Nephron (organoid): ENCODE measurements at regions not wholly inside any gene's neighbourhood (a gene's known extent, or its start where the extent isn't known, plus 50 kb on each side); places are given as distances from the start of the nearest gene placed in this dataset.

Source experiments
- H3K27ac Mint-ChIP-seq, 3 experiments: 2 replicates each; pipeline ENCODE4 v1.8.0; 2020; ENCODE audit warnings: mixed read lengths in 3 of 3, mild to moderate bottlenecking in 2 of 3, moderate library complexity in 1 of 3
- H3K27me3 Mint-ChIP-seq: 2 replicates; pipeline ENCODE4 v1.8.0; 2021; ENCODE audit warnings: low read depth, mild to moderate bottlenecking, moderate library complexity, mixed read lengths
- H3K36me3 Mint-ChIP-seq: 2 replicates; pipeline ENCODE4 v1.8.0; 2020; ENCODE audit warnings: low read depth, mixed read lengths
- H3K4me1 Mint-ChIP-seq: 2 replicates; pipeline ENCODE4 v1.8.0; 2020; ENCODE audit warnings: mixed read lengths
- H3K4me3 Mint-ChIP-seq, 3 experiments: 2 replicates each; pipeline ENCODE4 v1.8.0; 2020; ENCODE audit warnings: mild to moderate bottlenecking in 3 of 3, mixed read lengths in 3 of 3, moderate library complexity in 2 of 3
- H3K9me3 Mint-ChIP-seq: 2 replicates; pipeline ENCODE4 v1.8.0; 2020; ENCODE audit warnings: mixed read lengths
- CTCF ChIP-seq, 3 experiments: fragments of 200-600 bp; sonication (generic); IDR thresholded peaks; one replicate each; pipeline ENCODE4 v1.5.0; 2021; ENCODE audit warnings: antibody characterized with exemption in 3 of 3; ENCODE audit not compliant: unreplicated experiment in 3 of 3

- TF ChIP-seq CTCF (IDR thresholded peaks at IDR 0.05; ENCODE audit: unreplicated experiment in 3 of 3) = no peak
- no peak overlapping the region for H3K4me3 Mint-ChIP-seq
- H3K27me3 Mint-ChIP-seq = peaks cover 51% of the 10 kb centered on the region
- no peaks in the 10 kb centered on the region for H3K9me3 Mint-ChIP-seq
- no peak overlapping the region for H3K27ac Mint-ChIP-seq
- peaks cover 3% of the 10 kb centered on the region for H3K4me1 Mint-ChIP-seq
- no peaks in the 10 kb centered on the region for H3K36me3 Mint-ChIP-seq
Observed at GRCh38 chr10:130941886-130942285, 369.6 kb downstream of the TCERG1L start.

- Mint-ChIP-seq H3K36me3 (no peaks in the 10 kb centered on the region), H3K9me3 (no peaks in the 10 kb centered on the region), H3K4me1 (no peaks in the 10 kb centered on the region), H3K27me3 (peaks cover 63% of the 10 kb centered on the region), H3K27ac (no peak overlapping the region), H3K4me3 (no peak overlapping the region)
- no peak for TF ChIP-seq CTCF (IDR thresholded peaks at IDR 0.05; ENCODE audit: unreplicated experiment in 3 of 3)
Observed at GRCh38 chr10:130952086-130952485, 359.4 kb downstream of the TCERG1L start.

GRCh38 chr10:130954326-130954905 is 357.1 kb downstream of the TCERG1L start:
- Mint-ChIP-seq H3K9me3 (no peaks in the 10 kb centered on the region), H3K4me3 (no peak overlapping the region), H3K27me3 (peaks cover 57% of the 10 kb centered on the region), H3K4me1 (no peaks in the 10 kb centered on the region), H3K36me3 (no peaks in the 10 kb centered on the region), H3K27ac (no peak overlapping the region)
- no peak for TF ChIP-seq CTCF (IDR thresholded peaks at IDR 0.05; ENCODE audit: unreplicated experiment in 3 of 3)

- Mint-ChIP-seq H3K27me3 (peaks cover 46% of the 10 kb centered on the region), H3K4me1 (no peaks in the 10 kb centered on the region), H3K9me3 (no peaks in the 10 kb centered on the region), H3K27ac (no peak overlapping the region), H3K36me3 (no peaks in the 10 kb centered on the region), H3K4me3 (no peak overlapping the region)
- no peak for TF ChIP-seq CTCF (IDR thresholded peaks at IDR 0.05; ENCODE audit: unreplicated experiment in 3 of 3)
Observed at GRCh38 chr10:130956251-130956650, 355.3 kb downstream of the TCERG1L start.

GRCh38 chr10:130957423-130957822 is 354.1 kb downstream of the TCERG1L start:
- peaks cover 37% of the 10 kb centered on the region for H3K27me3 Mint-ChIP-seq
- no peaks in the 10 kb centered on the region for H3K36me3 Mint-ChIP-seq
- H3K9me3 Mint-ChIP-seq = no peaks in the 10 kb centered on the region
- no peak for TF ChIP-seq CTCF (IDR thresholded peaks at IDR 0.05; ENCODE audit: unreplicated experiment in 3 of 3)
- H3K4me1 Mint-ChIP-seq = no peaks in the 10 kb centered on the region
- no peak overlapping the region for H3K4me3 Mint-ChIP-seq
- no peak overlapping the region for H3K27ac Mint-ChIP-seq

- peaks cover 36% of the 10 kb centered on the region for H3K27me3 Mint-ChIP-seq
- no peaks in the 10 kb centered on the region for H3K9me3 Mint-ChIP-seq
- H3K4me1 Mint-ChIP-seq = no peaks in the 10 kb centered on the region
- H3K27ac Mint-ChIP-seq = no peak overlapping the region
- no peak overlapping the region for H3K4me3 Mint-ChIP-seq
- no peak for TF ChIP-seq CTCF (IDR thresholded peaks at IDR 0.05; ENCODE audit: unreplicated experiment in 3 of 3)
- H3K36me3 Mint-ChIP-seq = no peaks in the 10 kb centered on the region
Observed at GRCh38 chr10:130958003-130958402, 353.5 kb downstream of the TCERG1L start.
